ENCODE measurements at regions not wholly inside any gene's neighbourhood (a gene's known extent, or its start where the extent isn't known, plus 50 kb on each side); places are given as distances from the start of the nearest gene placed in this dataset.
"Not testable (repeated sequence)": the region's sequence is repeated elsewhere in the genome, so short reads cannot be mapped to it uniquely, and the experiment has no call there.

DNA sequence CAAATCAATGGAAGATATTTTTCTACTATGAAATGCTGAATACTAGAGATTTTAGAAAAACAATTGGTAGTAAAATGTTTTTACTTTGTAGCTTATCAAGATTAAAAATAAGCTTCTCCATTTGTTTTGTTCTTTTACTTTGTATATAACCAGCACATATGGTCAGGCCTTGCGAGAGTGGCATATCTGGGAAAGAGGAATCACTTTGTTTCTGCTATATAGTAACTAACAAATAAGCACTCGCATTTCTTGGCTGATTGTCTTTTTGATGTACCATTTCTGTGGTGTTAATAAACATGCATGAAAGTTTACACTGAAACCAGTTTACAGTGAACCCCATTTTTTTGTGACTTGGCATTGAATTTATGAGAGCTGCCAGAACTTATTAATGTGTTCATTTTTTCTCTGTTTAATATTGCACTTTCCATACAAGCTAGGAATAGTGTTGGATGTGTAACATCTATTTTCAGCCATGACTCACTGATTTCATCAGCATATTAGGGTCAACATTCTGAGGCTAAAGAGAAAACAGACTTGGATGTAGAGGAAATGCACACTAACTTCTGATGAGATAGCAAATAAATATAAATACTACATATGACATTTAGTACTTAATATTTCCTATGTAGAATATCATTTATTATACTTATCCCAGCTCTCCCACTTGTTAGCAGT lies 635.5 kb downstream of the KCNH5 start:
- DNase-seq (ENCODE audit: low read depth) = no peak

DNA sequence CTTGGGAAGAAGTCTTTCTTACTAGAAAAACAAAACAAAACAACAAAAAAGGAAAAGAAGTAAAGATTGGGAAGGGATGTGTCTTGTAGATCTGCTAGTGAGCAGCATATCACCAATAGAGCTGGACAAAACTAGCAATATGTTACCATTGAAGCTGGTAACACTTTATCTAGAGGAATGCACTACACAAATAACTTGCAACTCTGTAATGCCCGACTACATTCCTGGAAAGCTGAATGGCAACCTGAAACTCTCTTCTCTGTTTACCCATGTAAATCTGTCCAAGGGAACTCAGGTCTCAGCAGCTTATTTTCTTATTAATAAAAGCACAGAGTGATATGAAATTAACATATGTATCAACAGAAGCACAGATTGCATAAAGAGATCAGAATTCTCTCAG lies 624.4 kb downstream of the KCNH5 start:
- no peak for DNase-seq (ENCODE audit: low read depth)

DNA sequence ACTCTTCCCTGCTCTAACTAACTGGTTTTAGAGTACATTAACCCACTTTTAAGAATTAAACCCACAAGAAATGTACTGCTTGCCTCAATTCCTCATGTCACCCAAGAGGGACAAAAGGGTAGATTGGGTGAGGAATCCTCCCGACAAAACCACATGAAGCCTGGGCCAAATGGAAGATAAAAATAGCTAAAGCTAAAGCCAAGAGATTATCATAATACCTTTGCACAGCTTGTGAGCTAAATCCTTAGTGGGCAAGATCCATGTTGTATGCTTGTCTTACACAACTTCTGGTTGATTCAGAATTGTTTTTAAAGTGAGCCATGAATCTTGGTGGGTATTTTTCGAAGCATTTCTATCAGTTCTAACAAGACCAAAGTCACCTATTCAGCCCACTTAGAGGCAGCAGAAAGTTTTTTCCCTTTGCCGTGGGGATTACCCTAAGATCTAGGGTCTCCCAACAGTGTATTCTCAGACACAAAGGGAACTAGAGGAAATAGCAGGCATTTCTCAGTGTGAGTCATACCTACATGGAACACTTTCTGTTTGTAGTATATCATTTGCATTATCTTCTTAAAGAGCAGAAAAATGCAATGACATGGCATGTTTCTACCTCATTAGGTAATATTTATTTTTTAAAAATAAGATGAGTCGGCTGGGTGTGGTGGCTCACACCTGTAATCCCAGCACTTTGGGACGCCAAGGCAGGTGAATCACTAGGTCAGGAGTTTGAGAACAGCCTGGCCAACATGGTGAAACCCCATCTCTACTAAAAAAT lies 616.6 kb downstream of the KCNH5 start:
- DNase-seq (ENCODE audit: low read depth) = no peak

DNA sequence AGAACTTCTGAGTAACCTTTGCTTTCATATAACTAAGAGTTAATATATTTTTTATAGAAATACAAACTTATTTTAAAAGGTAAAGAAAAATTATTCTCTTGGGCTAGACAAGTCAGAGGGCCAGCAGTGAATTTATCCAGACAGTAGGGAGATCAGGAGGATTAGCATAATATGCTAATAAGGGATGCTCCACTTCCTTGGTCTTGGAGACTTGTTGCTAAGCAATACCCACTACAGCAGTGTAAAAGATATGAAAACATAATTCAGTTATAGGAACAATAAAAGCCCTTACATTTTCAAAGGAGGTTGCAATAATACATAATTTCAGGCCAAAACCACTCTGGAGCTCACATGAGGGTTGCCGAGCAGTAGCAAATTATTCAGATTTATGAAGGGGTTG lies 615.6 kb downstream of the KCNH5 start:
- no peak for DNase-seq (ENCODE audit: low read depth)

DNA sequence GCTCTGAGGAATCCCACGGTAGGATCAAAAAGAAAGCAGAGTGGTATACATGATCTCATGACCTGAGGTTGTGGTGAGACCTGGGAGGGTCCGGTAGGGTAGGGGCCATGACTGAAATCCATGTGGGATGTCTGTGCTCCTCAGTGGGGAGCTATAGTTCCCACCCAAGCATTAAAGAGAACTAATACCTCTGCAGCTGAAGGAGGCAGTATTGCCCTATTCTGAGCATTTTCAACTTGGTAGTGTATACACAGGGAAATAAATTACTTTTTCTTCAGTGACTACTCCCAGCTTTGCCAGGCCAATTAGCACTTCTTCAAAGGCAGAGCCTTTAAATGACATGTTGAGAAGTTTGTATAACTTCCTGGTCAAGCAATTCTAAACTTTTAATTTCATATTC lies 613.8 kb downstream of the KCNH5 start:
- DNase-seq (ENCODE audit: low read depth) = no peak

DNA sequence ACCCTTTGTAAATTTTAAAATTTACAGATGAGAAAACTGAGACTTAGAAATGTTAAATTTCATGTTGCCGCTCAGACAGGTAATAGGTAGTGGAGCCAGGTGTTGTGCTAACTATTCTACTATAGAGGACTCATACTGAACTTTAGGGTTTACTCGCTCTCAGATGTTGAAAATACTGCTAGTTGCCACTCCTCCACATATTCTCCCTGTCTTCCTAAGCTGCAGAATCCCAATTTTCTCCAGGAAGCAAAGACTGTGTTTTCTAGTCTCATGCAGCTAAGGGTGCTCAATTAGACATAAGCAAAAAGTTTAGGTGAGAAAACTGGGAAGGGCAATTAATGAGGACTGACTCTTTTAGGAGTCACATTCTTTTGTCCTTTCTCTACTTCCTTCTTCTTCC lies 612.3 kb downstream of the KCNH5 start:
- no peak for DNase-seq (ENCODE audit: low read depth)

DNA sequence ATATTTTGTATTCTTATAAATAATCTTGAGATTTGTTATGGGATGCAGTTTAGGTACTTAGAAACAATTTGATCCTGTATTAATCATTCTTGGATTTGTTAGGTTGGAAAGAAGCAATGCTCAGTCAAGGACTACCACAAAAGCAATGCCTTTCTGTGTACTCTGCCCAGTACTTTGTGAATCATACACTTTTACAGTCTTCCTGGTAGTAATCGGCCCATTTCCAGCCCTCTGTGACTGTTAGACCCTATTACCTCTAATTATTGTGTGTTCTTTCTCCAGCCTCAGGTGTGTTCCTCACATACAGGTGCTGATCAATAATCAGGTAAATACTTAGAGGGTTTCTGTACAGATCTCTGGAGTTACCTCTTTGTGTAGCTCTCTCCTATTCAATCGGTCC lies 609.0 kb downstream of the KCNH5 start:
- DNase-seq (ENCODE audit: low read depth) = no peak

DNA sequence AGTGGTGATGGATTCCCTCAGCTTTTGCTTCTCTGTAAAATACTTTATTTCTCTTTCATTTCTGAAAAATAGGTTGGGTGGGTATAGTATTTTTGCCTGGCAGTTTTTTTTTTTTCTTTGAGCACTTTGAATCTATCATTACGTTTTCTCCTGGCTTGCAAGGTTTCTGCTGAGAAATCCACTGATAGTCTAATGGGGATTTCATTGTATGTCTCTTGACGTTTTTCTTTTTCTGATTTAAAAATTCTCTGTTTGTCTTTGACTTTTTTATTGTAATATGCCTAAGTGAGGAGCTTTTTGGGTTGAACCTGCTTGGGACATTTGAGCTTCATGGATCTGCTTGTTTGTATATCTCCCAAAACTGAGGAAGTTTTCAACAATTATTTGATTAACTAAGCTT lies 606.0 kb downstream of the KCNH5 start:
- DNase-seq (ENCODE audit: low read depth) = no peak

DNA sequence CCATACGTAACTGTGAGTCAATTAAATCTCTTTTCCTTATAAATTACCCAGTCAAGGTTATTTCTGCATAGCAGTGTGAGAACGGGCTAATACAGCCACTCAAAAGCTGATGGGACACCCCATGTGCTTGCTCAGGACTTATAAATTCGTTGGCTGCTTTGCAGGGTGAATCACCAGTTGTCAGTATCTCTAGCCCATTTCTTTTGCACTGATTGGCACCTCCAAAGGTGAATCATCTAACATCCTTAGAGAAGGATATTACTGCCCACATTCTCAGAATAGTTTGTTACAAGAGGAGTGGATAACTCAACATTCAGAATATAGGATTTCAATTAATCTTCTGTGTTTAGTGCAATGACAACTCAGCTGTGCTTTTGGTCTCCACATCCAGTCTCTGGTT lies 601.5 kb downstream of the KCNH5 start:
- no peak for DNase-seq (ENCODE audit: low read depth)

DNA sequence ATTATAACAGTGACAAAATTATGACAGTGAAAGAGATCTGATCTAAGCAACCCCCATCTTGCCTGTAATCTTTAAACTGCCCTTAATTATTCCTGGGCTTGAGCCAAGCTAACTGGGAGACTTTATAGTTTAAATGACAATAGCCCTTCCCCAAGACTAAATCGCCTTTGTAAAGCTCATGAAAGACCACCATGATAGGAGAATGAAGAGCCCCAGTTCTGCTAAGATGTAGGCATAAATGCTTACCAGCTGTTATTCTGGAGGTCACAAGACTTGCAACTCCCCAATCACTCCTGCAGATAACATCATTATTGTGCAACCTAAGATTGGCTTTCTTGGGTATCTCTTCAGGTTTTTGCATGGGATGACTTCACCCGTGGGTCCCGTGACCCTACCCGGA lies 599.7 kb downstream of the KCNH5 start:
- no peak for DNase-seq (ENCODE audit: low read depth)

DNA sequence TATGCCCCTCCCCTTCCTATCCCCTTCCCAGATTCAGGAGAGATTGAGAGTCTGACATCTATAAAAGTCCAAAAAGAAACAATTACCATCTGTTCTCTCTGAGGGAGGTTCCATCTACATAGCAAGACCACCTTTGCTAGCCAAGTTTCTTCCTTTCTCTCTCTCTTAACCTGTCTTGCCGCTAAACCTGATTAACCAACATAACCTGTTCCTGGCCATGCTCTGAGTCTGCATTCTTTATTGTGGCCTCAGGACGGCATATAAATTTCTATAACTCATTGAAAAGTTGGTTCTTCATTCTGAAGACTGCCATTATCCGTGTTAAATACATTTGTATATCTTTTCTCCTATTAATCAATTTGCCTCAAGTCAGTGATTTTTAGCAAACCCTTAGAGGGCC lies 594.0 kb downstream of the KCNH5 start:
- no peak for DNase-seq (ENCODE audit: low read depth)

DNA sequence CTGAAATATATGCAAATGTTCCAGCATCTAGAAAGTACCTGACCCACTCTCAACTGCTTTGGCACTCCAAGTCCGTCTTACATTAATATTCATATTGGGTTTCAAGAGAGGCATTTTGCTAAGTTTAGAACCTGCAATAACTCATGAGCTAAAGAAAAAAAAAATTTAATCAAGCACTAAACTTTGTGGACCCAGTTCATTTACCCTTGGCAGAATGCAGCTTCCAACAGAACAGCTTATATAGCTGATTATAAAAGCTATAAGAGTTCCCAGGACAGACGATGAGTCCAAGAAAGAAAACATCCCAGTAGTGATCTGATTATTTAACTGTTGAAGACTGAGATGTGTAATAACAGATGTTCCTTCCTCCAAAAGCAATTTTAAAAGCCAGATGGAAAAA lies 592.0 kb downstream of the KCNH5 start:
- DNase-seq (ENCODE audit: low read depth) = no peak

DNA sequence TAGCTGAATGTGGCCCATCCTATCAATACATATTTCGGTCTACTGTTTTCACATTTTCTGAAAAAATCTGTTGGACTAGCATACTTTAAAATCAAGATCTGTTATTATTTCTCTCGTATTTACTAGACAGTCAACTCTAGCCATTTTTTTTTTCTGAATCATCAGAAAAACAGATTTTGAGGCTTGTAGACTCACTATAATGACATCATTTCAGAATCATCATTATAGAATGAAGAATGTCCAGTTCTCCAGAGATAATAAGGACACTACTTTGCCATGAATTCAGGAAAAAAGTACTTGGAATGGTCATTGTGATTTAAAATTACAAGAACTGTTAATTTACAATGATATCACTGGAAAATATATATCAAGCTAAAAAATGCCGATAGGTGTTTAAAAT lies 589.8 kb downstream of the KCNH5 start:
- no peak for DNase-seq (ENCODE audit: low read depth)

DNA sequence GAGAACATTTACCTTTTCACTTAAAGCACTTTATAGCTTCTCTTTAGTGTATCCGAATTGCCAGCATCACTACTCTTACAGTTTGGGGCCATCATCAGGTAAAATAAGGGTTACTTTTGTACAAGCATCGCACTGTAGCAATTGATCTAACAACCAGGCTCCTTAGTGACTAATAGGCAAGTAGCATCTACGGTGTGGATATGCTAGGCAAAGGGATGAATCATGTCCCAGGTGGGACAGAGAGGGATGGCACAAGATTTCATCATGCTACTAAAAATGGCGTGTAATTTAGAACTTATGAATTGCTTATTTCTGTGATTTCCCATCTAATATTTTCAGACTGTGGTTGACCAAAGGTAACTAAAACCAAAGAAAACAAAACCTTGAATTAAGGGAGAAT lies 582.3 kb downstream of the KCNH5 start:
- DNase-seq (ENCODE audit: low read depth) = no peak

DNA sequence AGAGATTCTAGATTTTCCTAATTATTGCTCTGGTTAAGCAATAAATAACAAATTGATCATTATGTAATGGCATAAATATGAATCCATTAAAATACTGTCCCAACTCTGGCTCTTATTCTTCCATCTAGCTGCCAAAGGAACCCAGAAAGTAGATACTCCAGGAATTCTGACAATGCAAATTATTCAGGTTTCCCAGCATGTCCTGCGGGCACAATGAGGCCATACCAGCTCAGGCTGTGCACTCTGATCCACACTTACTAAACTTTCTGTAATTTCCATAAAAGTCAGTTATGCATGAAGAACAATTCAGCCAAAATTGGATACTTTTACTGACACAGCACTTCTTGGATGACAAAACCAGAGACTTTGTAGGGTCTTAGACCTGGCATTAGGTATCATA lies 576.3 kb downstream of the KCNH5 start:
- DNase-seq (ENCODE audit: low read depth) = no peak

DNA sequence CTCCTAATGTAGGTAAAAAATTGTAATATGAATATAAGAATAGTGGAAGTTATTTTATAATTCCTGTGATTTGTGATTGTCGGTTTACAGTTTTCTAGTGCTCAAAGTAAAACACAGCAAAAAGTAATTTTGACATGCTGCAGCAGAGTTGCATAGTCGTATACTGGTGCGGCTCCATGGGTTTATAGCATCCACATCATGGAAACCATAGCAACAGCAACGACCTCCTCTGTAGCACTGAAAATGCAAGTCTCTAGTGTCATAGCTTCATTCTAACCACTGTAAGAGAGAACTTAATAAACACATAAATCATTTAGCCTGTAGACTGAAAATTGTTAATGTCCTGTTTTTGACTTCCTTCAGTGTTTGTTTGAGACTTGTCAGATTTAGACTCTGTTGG lies 574.3 kb downstream of the KCNH5 start:
- no peak for DNase-seq (ENCODE audit: low read depth)

DNA sequence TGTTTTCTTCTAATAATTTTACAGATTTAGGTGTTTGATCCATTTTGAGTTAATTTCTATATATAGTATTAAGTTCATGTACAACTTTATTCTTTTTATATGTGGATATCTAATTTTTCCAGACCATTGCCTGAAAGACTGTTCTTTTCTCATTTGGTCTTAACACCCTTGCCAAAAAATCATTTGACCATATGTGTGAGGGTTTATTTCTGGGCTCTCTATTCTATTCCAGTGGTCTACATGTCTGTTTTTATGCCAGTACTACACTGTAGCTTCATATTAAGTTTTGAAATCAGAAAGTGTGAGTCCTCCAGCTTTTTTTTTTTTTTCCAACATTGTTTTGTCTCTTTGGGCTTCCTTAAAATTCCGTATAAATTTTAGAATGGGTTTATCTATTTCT lies 554.1 kb downstream of the KCNH5 start:
- no peak for DNase-seq (ENCODE audit: low read depth)

DNA sequence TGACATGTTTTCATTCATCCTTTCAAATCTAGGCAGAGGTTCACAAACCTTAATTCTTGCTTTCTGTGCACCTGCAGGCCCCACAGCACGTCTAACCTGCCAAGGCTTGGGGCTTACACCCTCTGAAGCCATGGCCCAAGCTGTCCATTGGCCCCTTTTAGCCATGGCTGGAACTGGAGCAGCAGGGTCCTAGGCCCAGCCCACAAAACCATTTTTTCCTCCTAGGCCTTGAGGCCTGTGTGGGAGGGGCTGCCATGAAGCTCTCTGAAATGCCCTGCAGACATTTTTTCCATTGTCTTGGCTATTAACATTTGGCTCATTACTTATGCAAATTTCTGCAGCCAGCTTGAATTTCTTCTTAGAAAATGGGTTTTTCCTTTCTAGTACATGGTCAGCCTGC lies 547.5 kb downstream of the KCNH5 start:
- no peak for DNase-seq (ENCODE audit: low read depth)

DNA sequence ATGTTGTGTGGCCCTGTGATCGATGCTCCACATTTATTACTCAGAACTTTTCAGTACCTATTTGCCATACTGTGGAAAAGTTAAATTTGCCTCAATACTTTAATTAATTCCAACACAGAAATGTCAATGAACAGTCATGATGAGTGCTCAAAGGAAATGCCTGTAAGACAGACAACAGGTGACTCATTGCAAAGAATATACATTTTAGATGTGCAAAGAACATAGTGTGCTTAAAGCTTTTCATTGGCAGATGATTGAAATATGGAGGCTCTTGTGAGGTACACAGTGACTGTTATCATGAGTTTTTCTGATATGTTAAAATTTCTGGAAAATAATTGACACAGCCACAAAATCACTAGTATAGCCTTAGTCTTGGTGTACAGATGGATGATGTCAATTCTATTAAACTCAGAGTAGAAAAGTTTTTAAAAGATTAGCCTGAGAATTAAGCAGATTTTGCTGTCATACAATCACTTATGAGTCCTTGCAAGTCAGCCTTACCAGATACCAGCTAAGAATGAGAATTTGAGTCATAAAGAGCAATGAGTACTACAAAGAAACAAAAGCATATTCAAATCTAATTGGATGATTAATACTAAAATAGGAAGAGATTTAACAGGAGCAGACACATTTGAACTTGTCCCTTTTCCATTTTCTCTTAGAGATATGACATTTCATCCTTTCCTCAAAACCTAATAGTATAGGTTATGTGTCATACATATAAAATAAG lies 544.1 kb downstream of the KCNH5 start:
- no peak for DNase-seq (ENCODE audit: low read depth)

DNA sequence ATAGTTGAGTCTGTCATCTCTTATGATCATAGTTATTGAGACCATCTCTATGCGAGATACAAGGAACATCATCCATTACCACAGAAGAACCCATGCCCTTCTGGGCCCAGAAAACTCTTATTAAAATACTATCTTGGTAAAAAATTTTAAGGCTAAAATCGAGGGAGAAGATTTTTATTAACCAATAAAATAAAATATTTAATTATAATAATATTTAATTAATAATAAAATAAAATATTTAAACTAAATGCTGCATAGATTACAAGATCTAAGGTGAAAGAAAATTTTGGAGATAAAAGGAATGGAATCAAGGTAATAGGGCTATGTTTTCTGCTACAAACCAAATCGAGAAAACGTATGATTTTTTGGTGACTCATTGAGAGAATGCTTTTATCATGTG lies 540.2 kb downstream of the KCNH5 start:
- no peak for DNase-seq (ENCODE audit: low read depth)

DNA sequence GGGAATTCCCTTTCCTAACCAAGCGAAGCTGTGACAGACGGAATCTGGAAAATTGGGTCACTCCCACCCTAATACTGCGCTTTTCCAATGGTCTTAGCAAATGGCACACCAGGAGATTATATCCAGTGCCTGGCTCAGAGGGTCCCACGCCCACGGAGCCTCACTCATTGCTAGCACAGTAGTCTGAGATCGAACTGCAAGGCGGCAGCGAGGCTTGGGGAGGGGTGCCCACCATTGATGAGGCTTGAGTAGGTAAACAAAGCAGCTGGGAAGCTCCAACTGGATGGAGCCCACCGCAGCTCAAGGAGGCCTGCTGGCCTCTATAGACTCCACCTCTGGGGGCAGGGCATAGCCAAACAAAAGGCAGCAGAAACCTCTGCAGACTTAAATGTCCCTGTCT lies 523.9 kb downstream of the KCNH5 start:
- DNase-seq (ENCODE audit: low read depth) = not testable (repeated sequence)

DNA sequence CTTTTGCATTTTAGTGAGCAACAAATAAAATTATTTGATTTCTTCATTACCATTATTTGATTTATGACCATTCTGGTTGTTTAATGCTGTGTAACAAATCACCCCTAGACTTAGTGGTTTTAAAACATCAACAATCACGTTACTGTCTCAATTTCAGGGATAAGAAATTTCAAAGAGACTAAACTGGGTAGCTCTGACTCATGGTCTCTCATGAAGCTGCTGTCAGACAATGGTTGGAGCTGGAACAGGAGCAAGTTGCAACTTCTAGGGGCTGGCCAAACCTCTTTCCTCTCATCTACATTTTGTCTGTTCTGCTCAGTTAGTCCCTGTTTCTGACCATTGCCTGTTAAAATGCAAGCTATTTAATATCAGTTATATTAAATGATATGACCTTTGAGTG lies 517.0 kb downstream of the KCNH5 start:
- DNase-seq (ENCODE audit: low read depth) = no peak

DNA sequence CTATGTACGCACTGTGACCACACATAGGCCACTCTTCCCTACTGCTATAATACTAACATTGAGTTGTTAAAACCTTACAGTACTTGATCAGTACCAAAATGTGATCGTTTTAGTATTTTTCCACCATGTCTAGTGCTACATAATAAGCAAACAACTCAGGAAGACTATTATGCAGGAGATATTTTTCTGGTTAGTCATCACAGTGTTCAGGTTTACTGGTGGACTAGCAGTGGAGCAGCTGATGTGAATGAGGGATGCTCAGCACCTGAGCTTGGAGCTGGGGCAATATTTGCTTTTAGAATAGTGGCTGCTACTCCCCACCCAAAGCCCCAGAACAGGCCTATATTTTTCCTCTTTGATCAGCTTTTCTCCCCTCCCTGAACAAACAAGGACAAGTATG lies 513.1 kb downstream of the KCNH5 start:
- DNase-seq (ENCODE audit: low read depth) = no peak
